OCI-LY3 (cell line): ENCODE measurements at regions not wholly inside any gene's neighbourhood (a gene's known extent, or its start where the extent isn't known, plus 50 kb on each side); places are given as distances from the start of the nearest gene placed in this dataset.

Experiments
- H2AFZ ChIP-seq: fragments of 200-600, 300-600 bp; shearing (Covaris generic); 2 replicates; pipeline ENCODE4 v1.6.0; 2014; ENCODE audit warnings: antibody characterized with exemption, low read depth, low read length
- H3K27ac ChIP-seq: fragments of 200-600, 300-600 bp; sonication (generic); 2 replicates; pipeline ENCODE4 v1.5.1; 2014; ENCODE audit warnings: mild to moderate bottlenecking, low read length, moderate library complexity, mixed read lengths
- H3K27me3 ChIP-seq: fragments of 200-600, 300-600 bp; sonication (generic); 2 replicates; pipeline ENCODE4 v1.6.1; 2014; ENCODE audit warnings: low read depth, low read length, mixed read lengths
- H3K36me3 ChIP-seq: fragments of 200-600, 300-600 bp; sonication (generic); replicated peaks from 2 replicates; pipeline ENCODE3; 2014; ENCODE audit warnings: low read depth, low read length, mixed read lengths
- H3K4me1 ChIP-seq: fragments of 300-600, 200-600 bp; sonication (generic); 2 replicates; pipeline ENCODE4 v1.6.1; 2014; ENCODE audit warnings: low read length, mixed read lengths
- H3K4me2 ChIP-seq: fragments of 200-600, 300-600 bp; sonication (generic); 2 replicates; pipeline ENCODE4 v1.6.1; 2014; ENCODE audit warnings: low read length, mixed read lengths
- H3K4me3 ChIP-seq: fragments of 300-600, 200-600 bp; sonication (generic); 2 replicates; pipeline ENCODE4 v1.5.1; 2014; ENCODE audit warnings: antibody characterized with exemption, mild to moderate bottlenecking, low read length, moderate library complexity
- H3K79me2 ChIP-seq: fragments of 300-600, 200-600 bp; shearing (Covaris generic); 2 replicates; pipeline ENCODE4 v1.6.1; 2014; ENCODE audit warnings: mild to moderate bottlenecking, low read length, mixed read lengths
- H3K9ac ChIP-seq: fragments of 300-600, 200-600 bp; shearing (Covaris generic); 2 replicates; pipeline ENCODE4 v1.6.0; 2014; ENCODE audit warnings: mild to moderate bottlenecking, low read length, moderate library complexity
- H3K9me3 ChIP-seq: fragments of 200-600, 300-600 bp; shearing (Covaris generic); 2 replicates; pipeline ENCODE4 v1.6.1; 2014; ENCODE audit warnings: low read length, mixed read lengths; ENCODE audit not compliant: insufficient read depth
- H4K20me1 ChIP-seq: fragments of 200-600, 300-600 bp; sonication (generic); 2 replicates; pipeline ENCODE4 v1.6.1; 2016; ENCODE audit warnings: low read length, mixed read lengths; ENCODE audit not compliant: insufficient read depth
- EZH2phosphoT487 ChIP-seq: fragments of 200-600 bp; shearing (Covaris generic); IDR thresholded peaks from 2 replicates; pipeline ENCODE4 v1.6.1; 2018; ENCODE audit warnings: antibody characterized with exemption, mixed run types, low read depth
- TF ChIP-seq, protein P1 (sequence below): fragments of 200-600, 300-600 bp; sonication (generic); IDR thresholded peaks from 2 replicates; pipeline ENCODE4 v1.5.1; 2014; ENCODE audit warnings: antibody characterized with exemption, low read length, low read depth

GRCh38 chr14:80428671-80429070 lies 217.4 kb upstream of the DIO2 start:
- no peak overlapping the region for H3K27ac ChIP-seq
- no peak overlapping the region for H2AFZ ChIP-seq
- H3K4me1 ChIP-seq: no peaks in the 10 kb centered on the region
- no peaks in the 10 kb centered on the region for H3K36me3 ChIP-seq
- no peak overlapping the region for H3K4me2 ChIP-seq
- no peaks in the 10 kb centered on the region for H3K9me3 ChIP-seq
- no peak overlapping the region for H3K4me3 ChIP-seq
- H4K20me1 ChIP-seq: no peaks in the 10 kb centered on the region
- TF ChIP-seq, protein P1, sequence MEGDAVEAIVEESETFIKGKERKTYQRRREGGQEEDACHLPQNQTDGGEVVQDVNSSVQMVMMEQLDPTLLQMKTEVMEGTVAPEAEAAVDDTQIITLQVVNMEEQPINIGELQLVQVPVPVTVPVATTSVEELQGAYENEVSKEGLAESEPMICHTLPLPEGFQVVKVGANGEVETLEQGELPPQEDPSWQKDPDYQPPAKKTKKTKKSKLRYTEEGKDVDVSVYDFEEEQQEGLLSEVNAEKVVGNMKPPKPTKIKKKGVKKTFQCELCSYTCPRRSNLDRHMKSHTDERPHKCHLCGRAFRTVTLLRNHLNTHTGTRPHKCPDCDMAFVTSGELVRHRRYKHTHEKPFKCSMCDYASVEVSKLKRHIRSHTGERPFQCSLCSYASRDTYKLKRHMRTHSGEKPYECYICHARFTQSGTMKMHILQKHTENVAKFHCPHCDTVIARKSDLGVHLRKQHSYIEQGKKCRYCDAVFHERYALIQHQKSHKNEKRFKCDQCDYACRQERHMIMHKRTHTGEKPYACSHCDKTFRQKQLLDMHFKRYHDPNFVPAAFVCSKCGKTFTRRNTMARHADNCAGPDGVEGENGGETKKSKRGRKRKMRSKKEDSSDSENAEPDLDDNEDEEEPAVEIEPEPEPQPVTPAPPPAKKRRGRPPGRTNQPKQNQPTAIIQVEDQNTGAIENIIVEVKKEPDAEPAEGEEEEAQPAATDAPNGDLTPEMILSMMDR: no peak
- no peak for TF ChIP-seq EZH2phosphoT487
- H3K9ac ChIP-seq: no peak overlapping the region
- H3K79me2 ChIP-seq: no peaks in the 10 kb centered on the region
- H3K27me3 ChIP-seq: no peaks in the 10 kb centered on the region

DNA sequence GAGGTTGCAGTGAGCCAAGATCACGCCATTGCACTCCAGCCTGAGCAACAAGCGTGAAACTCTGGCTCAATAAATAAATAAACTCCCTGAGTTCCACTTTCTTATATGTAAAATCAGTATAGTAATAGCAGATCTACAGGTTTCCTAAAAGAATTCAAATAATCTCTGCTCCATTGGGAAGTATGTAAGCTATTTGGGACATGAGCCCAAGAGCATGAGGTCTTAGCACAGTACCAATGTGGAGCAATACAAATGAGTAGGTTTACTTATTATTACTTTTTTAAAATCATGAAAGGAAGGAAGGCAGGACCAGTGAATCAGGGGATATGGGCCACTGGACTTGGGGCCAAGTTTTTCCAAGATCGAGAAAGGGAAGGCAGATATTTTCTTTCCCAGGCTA lies 216.9 kb upstream of the DIO2 start:
- TF ChIP-seq, protein P1: no peak
- TF ChIP-seq EZH2phosphoT487: no peak

DNA sequence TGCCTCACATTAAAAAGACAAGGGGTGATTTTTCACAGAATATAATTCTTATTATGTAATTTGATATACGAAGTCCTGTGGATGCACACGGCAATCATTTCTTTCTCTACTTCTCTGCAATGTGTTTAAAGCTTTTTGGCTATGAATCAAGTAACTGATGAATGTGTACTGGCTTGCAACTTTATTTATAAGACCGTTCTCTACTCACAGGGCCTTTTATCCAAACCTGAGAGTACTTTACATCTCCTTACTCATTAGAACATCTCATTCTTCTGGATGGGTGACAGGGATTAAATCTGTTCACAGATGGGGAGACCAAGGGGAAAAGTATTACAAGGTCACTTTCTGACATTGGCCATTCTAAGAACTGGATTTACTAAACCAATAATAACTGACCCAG lies 215.8 kb upstream of the DIO2 start:
- H3K27ac ChIP-seq: no peak overlapping the region
- no peaks in the 10 kb centered on the region for H3K36me3 ChIP-seq
- H4K20me1 ChIP-seq: no peaks in the 10 kb centered on the region
- no peaks in the 10 kb centered on the region for H3K9me3 ChIP-seq
- H3K79me2 ChIP-seq: no peaks in the 10 kb centered on the region
- no peak overlapping the region for H3K9ac ChIP-seq
- H3K27me3 ChIP-seq: no peaks in the 10 kb centered on the region
- TF ChIP-seq EZH2phosphoT487: no peak
- TF ChIP-seq, protein P1: no peak
- H3K4me1 ChIP-seq: no peaks in the 10 kb centered on the region
- no peak overlapping the region for H3K4me2 ChIP-seq
- no peak overlapping the region for H3K4me3 ChIP-seq
- no peak overlapping the region for H2AFZ ChIP-seq

More for the DNA sequence above, 216.9 kb upstream of the DIO2 start:
- no peak overlapping the region for H3K4me3 ChIP-seq
- no peaks in the 10 kb centered on the region for H3K4me1 ChIP-seq
- no peaks in the 10 kb centered on the region for H4K20me1 ChIP-seq
- H2AFZ ChIP-seq: no peak overlapping the region
- H3K9ac ChIP-seq: no peak overlapping the region
- H3K36me3 ChIP-seq: no peaks in the 10 kb centered on the region
- H3K9me3 ChIP-seq: no peaks in the 10 kb centered on the region
- no peaks in the 10 kb centered on the region for H3K27me3 ChIP-seq
- no peak overlapping the region for H3K4me2 ChIP-seq
- H3K27ac ChIP-seq: no peak overlapping the region
- H3K79me2 ChIP-seq: no peaks in the 10 kb centered on the region

GRCh38 chr14:80426683-80427082 lies 215.4 kb upstream of the DIO2 start:
- Histone ChIP-seq H3K4me1 (no peaks in the 10 kb centered on the region), H3K9me3 (no peaks in the 10 kb centered on the region), H3K27me3 (no peaks in the 10 kb centered on the region), H3K79me2 (no peaks in the 10 kb centered on the region), H2AFZ (no peak overlapping the region), H3K36me3 (no peaks in the 10 kb centered on the region), H3K9ac (no peak overlapping the region), H3K4me2 (no peak overlapping the region), H3K4me3 (no peak overlapping the region), H3K27ac (no peak overlapping the region), H4K20me1 (no peaks in the 10 kb centered on the region)
- TF ChIP-seq, protein P1: no peak
- no peak for TF ChIP-seq EZH2phosphoT487
